Glomerular visceral epithelial cell (primary cell): ENCODE measurements at regions not wholly inside any gene's neighbourhood (a gene's known extent, or its start where the extent isn't known, plus 50 kb on each side); places are given as distances from the start of the nearest gene placed in this dataset.

Source experiments
- DNase-seq: peaks from one replicate; pipeline ENCODE4 v3.0.0-alpha.2; 2016; ENCODE audit errors: extremely low spot score

DNA sequence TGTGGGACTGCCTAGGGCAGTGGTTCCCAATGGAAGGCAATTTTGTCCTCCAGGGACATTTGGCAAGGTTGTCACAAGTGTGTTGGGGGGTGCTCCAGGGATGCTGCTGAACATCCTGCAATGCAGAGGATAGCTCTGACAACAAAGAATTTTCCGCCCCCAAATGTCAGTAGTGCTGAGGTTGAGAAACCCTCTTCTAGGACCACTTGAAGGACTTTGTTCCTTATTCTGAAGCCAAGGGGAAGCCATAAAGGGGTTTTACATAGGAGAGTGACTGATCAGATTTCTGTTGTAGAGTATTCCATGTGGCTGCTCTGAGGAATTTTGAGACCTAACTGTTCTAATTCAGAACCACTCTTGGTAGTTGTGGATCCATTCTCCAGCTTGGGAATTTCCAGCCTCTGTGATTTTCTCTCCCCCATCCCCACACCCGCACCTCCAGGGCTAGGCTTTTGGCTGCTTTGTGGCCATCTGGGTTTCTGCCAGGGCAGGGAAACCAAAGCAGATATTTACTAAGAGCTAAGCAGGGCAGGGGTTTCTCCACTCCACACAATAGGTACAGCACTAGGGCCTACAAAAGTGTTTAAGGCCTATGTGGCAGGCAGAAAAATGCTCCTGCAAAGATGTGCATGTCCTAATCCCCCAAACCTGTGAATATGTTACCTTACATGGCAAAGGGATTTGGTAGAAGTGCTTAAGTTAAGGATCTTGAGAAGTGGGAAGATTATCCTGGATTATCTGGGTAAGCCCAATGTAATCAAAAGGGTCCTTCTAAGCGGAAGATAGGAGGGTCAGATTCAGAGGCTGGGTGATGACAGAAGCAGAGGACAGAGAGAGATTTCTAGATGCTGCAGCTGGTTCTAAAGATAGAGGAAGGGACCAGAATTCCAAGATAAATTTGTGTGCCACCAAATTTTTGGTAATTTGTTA is 135.4 kb downstream of the TMEM17 start:
- DNase-seq, result no peak

DNA sequence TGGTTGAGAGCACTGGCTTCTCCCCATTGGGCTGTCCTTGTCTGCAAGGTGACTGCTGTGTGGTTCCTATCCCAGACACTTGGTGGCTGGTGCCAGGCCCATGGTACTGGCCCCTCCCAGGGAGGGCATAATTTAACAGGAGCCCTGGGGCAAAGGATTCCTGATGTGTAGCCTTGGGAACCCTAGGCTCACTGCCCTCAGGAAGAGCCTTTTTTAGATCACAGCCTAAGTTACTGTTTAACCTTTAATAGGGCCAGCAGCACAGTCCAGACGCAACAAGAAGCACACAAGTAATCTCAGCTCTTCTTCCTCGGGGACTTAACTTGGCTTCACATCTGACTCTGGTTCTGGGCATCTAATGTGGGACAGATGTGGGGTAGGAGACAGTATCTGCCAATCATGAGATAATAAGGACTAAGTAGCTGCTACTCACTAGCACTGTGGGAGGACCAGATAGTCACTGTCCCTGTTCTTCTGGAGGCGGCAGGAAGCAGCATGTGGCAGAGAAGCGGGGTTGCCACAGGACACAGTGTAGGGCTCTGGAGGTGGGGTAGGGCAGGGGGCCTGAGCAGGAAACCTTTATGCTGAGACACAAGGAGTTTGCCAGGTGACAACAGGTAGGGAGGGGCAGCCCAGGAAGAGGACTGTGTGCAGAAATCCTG is 136.3 kb downstream of the TMEM17 start:
- no peak for DNase-seq

DNA sequence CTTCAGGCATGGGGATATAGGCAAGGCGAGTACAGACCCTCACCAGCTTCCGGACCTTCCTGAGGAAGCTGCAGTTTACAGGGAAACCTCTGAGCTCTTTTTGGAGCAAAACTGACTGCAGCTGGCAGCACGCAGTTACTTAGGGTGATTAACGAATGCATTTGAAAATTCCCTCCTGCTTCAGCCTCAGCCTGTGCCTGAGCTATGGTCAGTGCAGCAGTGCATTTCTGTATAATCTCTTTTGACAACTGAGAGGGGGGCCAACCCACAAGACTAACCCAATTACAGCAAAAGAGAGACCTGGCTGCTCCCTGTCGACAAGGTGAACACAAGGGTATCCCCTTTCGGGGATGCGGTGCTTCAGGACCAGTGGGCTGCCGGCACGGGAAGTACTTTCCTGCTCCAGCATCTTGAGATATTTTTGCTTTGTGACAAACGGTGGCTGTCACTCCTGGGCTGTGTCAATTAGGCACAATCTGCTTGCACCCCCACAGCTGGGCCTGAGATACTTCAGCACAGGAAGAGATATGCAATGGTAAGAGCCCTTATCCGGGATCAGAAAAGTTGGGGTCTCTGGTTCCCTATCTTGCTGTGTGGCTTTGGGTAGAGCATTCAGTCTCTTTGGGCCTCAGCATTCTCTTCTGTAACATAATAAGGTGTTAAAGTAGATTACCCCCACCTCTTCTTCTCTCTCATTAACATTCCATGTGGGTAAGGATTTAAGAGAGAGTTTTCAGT is 141.0 kb downstream of the TMEM17 start:
- no peak for DNase-seq

DNA sequence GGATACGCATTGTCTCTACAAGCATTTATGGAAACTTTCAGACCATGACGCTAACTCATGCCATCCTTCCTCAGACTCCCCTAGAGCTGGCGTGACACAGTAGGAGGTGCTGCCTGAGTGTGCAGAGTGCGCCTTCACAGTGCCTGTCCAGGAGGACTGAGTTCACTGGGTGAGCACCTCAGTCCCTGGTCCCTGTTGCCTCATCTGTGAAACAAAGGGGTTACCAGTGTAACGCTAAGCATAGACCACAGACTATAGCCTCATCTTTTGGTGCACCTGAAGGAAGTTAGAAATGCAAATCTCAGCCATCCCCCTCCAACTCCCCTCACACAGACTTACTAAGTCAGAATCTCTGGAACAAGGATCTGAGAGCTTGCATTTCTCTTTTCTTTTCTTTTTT is 142.8 kb downstream of the TMEM17 start:
- no peak for DNase-seq

DNA sequence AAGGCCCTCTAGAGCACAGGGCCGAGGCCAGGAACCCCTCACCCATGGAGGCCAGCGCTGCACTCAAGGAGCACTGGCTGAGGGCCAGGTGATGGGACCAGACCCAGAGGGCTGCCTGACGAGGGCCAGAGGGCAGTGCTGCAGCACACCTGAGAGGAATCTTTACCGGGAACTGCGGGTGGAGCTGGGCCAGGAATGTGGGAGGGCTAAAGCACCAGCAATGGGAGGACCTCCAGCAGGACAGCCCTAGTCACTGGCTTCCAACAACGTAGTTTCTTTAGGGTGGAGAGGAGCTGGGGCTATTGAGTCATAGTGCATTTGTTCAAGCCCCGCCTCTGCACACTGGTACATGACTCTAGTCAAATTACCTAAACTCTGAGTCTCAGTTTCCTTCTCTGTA is 143.4 kb downstream of the TMEM17 start:
- no peak for DNase-seq

DNA sequence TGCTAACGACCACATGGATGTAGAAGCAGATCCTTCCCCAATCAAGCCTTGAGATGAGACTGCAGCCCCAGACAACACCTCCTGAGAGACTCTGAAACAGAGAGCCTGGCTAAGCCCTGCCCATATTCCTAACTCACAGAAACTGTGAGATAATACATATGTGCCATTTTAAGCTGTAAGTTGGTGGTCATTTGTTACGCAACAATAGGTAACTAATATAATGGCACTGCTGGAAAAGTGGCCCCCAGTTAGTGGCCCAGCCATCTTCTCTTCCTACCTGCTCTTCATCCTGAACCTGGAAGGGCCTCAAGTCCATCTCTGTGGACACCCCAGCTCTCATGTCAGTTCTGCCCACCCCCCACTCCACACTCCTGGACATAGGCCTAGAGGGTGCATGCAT is 144.0 kb downstream of the TMEM17 start:
- no peak for DNase-seq

DNA sequence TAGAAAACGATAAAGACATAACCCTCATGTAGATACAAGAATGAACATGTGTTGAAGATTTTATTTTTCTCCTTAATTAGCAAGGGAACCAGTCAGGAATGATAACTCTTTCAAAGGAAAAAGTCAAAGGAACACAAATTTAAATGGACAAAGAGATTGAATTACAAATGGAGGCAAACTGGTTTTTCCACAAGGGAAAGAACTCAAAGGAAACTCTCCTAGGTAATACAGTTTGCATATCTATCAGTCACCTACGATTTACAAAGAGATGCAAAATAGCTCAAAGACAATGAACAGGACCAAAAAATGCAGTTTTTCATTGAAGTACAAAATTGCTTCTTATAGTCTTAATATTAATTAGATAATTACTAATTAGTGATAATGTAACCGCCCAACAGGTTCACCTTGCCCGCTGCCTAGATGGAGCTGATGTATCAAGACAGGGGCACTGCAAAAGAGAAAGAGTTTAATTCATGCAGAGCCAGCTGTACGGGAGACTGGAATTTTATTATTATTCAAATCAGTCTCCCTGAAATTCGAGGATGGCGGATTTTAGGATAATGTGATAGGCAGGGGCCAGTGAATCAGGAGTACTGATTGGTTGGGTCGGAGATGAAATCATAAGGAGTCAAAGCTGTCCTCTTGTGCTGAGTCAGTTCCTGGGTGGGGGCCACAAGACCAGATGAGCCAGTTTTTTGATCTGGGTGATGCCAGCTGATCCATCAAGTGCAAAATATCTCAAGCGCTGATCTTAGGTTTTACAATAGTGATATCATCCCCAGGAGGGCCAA is 151.0 kb downstream of the TMEM17 start:
- no peak for DNase-seq

DNA sequence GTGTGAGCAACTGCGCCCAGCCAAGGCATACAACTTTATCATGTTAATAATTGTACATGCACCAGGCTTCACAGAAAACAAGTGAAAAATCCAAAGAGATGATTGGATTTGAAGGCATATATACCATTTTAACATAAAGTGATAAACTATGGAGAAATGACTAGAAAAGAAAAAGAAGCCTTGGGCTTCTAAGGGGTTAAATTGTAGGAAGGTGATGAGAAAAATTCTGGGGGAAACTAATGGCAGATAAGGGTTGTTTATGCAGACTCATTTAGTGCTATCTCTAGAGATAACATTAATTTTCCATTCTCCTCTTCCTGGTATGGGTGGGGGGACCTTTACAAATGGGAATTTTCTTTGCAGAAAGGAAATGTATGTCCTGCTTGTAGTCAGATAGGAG is 154.0 kb downstream of the TMEM17 start:
- DNase-seq, result no peak

DNA sequence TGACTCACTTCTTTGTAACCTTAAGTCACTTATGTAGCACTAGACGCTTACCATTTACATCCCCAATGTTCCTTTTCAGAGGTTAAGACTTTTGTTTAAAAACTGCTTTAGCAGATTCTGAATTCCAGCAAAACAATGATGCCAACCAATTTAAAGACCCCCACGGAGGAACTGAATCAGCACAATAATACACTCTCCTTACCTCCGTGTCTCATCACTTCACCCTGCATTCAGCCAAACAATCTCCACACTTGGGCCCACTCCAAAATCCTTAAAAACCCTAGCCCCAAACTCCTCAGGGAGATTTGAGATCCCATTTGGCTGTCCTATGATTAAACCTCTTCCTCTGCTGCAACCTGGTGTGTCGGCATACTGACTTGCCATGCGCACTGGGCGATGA is 153.9 kb downstream of the B3GNT2 start:
- DNase-seq, result no peak

DNA sequence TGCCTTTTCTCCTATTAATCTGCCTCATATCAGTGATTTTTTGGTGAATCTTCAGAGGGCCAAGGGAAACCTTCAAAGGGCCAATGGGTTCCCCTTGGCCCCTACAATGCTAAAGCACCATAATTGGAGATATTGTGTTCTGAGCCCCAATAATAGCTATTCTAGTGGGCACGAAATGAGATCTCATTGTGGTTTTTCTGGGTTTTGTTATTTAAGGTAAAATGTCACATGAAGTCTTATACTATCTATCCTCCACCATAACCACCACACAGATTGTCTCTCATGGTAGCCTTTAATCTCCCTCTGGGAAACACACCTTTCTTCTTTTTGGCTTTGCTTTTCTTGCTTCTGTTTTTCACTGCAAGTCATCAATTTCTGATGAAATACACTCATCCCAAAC is 152.8 kb downstream of the B3GNT2 start:
- no peak for DNase-seq

DNA sequence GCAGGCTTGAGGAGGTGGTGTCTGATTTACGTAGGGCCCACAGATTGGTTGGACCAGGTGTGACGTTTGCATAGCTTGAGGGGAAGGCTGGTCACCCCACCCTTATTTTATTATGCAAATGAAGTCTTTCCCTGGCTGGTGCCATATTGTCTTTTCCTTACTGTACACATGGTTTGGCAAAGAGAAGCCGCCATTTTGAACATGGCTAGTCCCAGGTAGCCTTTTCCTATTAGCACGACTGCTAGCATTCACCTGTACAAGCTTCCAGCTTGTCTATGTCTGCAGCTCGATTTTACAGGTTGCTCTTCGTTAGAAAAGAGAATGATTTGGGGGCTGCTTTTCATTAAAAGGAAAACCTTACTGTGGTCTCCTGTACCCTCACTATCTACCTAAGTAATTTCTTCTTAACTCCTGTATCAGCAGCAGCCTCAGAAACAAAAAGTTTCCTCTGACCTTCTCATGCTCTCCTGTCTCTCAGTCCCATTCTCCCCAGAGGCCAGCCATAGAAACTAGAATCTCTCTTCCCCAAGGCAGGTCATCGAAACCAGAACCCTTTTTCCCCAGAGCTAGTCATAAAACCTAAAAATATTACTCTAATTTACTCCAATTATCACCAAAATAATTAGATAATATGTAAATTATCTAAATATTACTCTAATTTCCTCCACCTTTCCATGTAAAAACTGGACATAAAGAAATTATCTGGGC is 151.8 kb downstream of the B3GNT2 start:
- DNase-seq, result no peak

DNA sequence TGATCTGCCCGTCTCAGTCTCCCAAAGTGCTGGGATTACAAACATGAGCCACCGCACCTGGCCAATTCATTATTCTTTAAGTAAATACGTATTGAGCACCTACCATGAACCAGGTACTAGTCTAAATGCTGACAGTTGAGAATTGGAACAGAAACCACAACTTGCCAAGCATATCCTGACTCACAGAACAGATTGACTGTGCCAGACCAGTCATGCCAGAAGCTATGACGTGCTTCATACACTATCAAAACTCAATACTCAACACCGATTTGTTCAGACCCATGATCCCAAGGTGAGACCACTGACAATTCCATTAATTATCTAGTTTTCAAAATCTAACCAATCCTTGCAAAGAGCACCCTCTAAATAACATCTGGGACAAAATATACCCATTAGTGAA is 148.6 kb downstream of the B3GNT2 start:
- DNase-seq, result peak; percentile 68

DNA sequence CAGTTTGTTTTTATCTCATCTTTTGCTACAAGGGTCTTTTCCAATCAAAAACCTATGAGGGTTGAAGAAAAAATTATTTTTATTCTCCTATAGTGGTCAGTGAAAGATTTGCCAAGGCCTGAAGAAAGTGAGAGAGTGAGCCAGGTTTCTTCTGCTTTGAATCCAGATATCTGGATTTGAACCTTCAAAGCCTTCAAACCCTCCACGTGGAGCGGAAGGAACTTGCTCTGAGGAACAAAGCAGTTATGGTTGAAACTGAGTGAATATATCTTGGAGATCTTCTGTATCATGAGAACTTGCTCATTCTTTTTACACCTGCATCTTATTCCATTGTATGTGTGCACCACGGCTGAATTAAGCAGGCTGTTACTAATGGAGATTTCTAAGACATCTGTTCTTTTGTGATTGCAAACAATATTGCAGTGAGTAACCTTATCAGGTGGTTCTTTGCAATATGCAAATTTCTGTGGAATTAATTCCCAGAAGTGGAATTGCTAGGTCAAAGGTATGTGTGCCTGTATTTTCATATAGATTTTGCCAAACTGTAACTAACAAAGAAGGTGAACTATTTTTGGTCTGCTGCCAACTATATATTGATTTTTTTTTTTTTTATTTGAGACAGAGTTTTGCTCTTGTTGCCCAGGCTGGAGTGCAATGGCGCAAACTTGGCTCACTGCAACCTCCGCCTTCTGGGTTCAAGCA is 147.9 kb downstream of the B3GNT2 start:
- no peak for DNase-seq

DNA sequence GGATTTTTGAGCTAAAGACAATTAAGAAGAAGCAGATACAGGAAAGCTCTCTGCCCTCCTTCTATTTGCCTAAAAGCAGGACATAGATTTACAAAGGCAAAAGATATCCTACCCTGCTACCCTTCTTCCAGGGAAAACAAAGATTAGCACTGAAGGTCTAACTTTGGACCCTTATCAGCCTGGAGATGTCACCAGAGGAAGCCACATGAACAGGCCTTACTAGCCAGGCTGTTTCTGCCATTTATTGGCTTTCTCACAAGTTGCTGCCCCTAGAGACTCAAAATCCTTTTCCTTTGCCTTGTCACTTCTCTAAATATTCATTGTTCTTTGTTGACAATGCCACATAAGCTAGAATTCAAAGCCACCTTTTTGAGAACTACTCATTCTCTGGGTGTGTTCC is 147.3 kb downstream of the B3GNT2 start:
- DNase-seq, result no peak

DNA sequence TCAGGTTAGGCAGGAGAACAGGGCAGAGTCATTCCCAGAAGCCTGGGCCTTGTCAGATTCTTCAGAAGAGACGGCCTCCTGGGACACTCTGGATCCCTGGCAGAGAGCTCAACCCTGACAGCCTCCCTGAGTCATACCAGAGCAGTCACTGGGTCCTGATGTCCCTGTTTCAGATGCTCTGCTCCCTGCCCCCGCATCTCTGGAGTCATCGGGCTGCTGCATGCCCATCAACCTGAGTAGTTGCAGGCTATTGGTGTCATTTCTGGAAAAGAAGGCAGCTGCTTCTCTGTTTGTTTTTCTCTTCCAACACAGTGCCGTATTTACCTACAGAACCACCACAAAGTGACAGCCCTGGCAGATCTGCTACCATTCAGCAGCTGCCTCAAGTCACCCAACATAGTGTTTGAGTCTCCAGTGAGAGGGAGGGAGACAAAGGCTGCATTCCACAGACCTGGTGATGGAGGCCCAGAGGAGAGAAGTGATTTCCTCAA is 145.1 kb downstream of the B3GNT2 start:
- peak; percentile 37 for DNase-seq

DNA sequence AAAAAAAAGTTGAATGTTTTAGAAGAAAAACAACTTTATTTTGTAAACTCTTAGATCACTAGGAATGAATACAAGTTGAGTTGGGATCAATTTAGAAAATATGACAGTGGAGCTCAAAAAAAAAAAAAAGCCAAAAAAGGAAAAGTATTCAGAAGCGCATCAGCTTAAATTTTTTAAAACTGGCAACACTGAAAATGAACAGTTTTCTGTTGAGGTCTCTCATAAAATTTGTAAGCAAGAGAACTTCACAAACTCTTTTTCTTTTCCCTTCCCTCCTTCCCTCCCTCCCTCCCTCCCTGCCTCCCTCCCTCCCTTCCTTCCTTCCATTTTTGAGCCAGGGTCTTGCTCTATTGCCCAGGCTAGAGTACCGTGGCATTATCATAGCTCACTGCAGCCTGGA is 143.9 kb downstream of the B3GNT2 start:
- DNase-seq, result no peak

DNA sequence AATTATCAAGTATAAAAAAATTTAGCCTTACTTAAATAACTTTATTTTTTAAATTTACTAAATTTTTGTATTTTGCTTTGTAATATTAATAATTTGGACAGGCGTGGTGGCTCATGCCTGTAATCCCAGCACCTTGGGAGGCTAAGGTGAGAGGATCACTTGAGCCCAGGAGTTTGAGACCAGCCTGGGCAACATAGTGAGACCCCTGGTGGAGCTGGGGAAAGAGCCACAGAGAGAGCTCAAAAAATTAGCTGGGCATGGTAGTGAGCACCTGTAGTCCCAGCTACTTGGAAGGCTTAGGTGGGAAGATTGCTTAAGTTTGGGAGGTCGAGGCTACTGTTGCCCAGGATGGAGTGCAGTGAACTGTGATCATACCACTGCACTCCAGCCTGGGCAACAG is 143.5 kb downstream of the B3GNT2 start:
- no peak for DNase-seq

DNA sequence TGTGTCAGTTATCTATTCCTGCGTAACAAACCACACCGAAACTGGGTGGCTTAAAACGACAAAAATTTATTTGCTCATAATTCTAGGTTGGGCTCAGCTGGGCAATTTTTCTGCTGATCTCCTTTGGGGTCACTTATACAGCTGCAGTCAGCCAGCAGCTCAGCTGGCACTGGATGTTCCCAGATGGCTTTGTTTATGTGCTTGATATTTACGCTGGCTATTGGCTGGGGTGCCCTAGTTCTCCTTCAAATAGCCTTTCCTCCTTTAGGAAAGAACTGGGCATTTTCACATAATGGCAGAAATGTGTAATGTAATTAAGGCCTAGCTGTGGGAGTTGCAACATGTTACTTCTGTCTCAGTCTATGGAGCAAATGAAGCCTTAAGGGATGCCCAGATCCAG is 142.2 kb downstream of the B3GNT2 start:
- DNase-seq, result no peak

DNA sequence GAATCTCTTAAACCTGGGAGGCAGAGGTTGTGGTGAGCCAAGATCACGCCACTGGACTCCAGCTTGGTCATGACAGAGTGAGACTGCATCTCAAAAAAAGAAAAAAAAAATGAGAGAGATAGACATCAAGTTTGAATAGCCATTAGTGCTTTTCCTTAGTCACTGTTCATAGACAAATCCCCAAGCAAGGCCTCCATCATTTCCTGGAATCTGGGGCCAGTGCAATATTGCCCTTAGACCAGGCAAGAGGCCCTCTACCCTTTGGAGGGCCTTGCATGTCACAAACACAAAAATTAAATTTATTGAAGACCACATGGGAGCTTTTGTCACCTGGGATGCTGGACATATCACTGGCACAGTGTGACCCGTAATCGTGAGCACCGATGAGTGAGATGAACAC is 141.5 kb downstream of the B3GNT2 start:
- no peak for DNase-seq

DNA sequence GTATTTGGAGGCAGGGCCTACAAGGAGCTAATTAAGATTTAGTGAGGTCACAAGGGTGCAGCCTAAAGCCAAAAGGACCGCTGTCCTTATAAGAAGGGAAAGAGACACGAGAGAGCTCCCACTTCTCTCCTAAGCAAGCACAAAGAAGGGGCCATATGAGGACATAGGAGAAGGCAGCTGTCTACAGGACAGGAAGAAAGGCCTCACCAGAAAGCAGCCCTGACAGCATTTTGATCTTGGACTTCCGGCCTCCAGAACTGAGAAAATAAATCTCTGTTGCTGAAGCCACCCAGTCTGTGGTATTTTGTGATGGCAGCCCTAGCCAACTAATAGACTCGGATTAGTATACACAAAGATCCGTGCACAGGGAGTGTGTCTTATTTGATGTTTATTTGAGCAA is 139.7 kb downstream of the B3GNT2 start:
- DNase-seq, result no peak
